Neural cell (in vitro differentiated cells): ENCODE measurements at regions not wholly inside any gene's neighbourhood (a gene's known extent, or its start where the extent isn't known, plus 50 kb on each side); places are given as distances from the start of the nearest gene placed in this dataset.

Source experiments
- H2AFZ ChIP-seq: fragments of 200-600, 300-800 bp; sonication (generic), shearing (Covaris generic); 2 replicates; pipeline ENCODE4 v1.6.0; 2014; ENCODE audit warnings: low read depth, mild to moderate bottlenecking, antibody characterized with exemption, low read length, moderate library complexity
- H3F3A ChIP-seq: fragments of 200-600 bp; shearing (Covaris generic); 2 replicates; pipeline ENCODE4 v1.6.1; 2016; ENCODE audit warnings: mild to moderate bottlenecking, moderate library complexity, mixed read lengths, antibody characterized with exemption, low read length; ENCODE audit not compliant: insufficient read depth, poor library complexity, severe bottlenecking
- H3K27ac ChIP-seq: fragments of 200-600, 300-800 bp; sonication (generic), shearing (Covaris generic); 2 replicates; pipeline ENCODE4 v1.5.1; 2014; ENCODE audit warnings: mild to moderate bottlenecking, low read length, moderate library complexity
- H3K27me3 ChIP-seq: fragments of 300-800, 200-600 bp; sonication (generic), shearing (Covaris generic); 2 replicates; pipeline ENCODE4 v1.6.0; 2014; ENCODE audit warnings: mild to moderate bottlenecking, low read depth, low read length, moderate library complexity; ENCODE audit not compliant: insufficient read depth
- H3K36me3 ChIP-seq: fragments of 300-800, 200-600 bp; sonication (generic), shearing (Covaris generic); 2 replicates; pipeline ENCODE4 v1.5.1; 2014; ENCODE audit warnings: mild to moderate bottlenecking, antibody characterized with exemption, low read length, moderate library complexity; ENCODE audit not compliant: insufficient read depth
- H3K4me2 ChIP-seq: fragments of 300-800, 200-600 bp; sonication (generic), shearing (Covaris generic); 2 replicates; pipeline ENCODE4 v1.6.0; 2014; ENCODE audit warnings: mild to moderate bottlenecking, low read length
- H3K4me3 ChIP-seq: fragments of 300-800, 200-600 bp; sonication (generic), shearing (Covaris generic); 2 replicates; pipeline ENCODE4 v1.5.1; 2014; ENCODE audit warnings: mild to moderate bottlenecking, low read length, moderate library complexity
- H3K79me2 ChIP-seq: fragments of 200-600 bp; shearing (Covaris generic); replicated peaks from 2 replicates; pipeline ENCODE4 v1.6.0; 2014; ENCODE audit warnings: mild to moderate bottlenecking, low read length, moderate library complexity; ENCODE audit not compliant: insufficient read depth
- H3K9ac ChIP-seq: fragments of 300-800, 200-600 bp; sonication (generic), shearing (Covaris generic); 2 replicates; pipeline ENCODE4 v1.6.1; 2016; ENCODE audit warnings: mild to moderate bottlenecking, low read length, mixed read lengths
- H3K9me2 ChIP-seq: fragments of 200-600 bp; shearing (Covaris generic); 2 replicates; pipeline ENCODE4 v1.6.1; 2016; ENCODE audit warnings: mild to moderate bottlenecking, low read length, mixed read lengths; ENCODE audit not compliant: insufficient read depth
- H3K9me3 ChIP-seq: fragments of 200-600, 300-800 bp; sonication (generic), shearing (Covaris generic); 2 replicates; pipeline ENCODE4 v1.6.1; 2016; ENCODE audit warnings: mild to moderate bottlenecking, mixed run types, low read length, moderate library complexity, mixed read lengths
- H4K20me1 ChIP-seq: fragments of 200-600 bp; shearing (Covaris generic); 2 replicates; pipeline ENCODE4 v1.6.1; 2016; ENCODE audit warnings: mild to moderate bottlenecking, mixed run types; ENCODE audit not compliant: insufficient read depth
- CTCF ChIP-seq: fragments of 450-650 bp; IDR thresholded peaks from 2 replicates; pipeline ENCODE4 v1.5.1; 2014; ENCODE audit warnings: antibody characterized with exemption, mild to moderate bottlenecking, moderate library complexity; ENCODE audit not compliant: poor library complexity, severe bottlenecking
- EP300 ChIP-seq: fragments of 450-650 bp; conservative IDR thresholded peaks from 2 replicates; pipeline ENCODE4 v1.6.1; 2014; ENCODE audit warnings: antibody characterized with exemption, mild to moderate bottlenecking, moderate library complexity; ENCODE audit not compliant: poor library complexity, severe bottlenecking
- EZH2 ChIP-seq: fragments of 200-600, 300-800 bp; shearing (Covaris generic), sonication (generic); IDR thresholded peaks from 2 replicates; pipeline ENCODE4 v1.6.1; 2014; ENCODE audit warnings: antibody characterized with exemption, low read length, borderline replicate concordance, mild to moderate bottlenecking; ENCODE audit not compliant: insufficient read depth, poor library complexity, severe bottlenecking
- MXI1 ChIP-seq: fragments of 450-650 bp; conservative IDR thresholded peaks from 2 replicates; pipeline ENCODE4 v1.6.1; 2014; ENCODE audit warnings: antibody characterized with exemption, mild to moderate bottlenecking; ENCODE audit not compliant: poor library complexity, severe bottlenecking
- POLR2AphosphoS5 ChIP-seq: IDR thresholded peaks from 2 replicates; pipeline ENCODE4 v1.6.1; 2012
- RAD21 ChIP-seq: fragments of 450-650 bp; conservative IDR thresholded peaks from 2 replicates; pipeline ENCODE4 v1.6.1; 2014; ENCODE audit warnings: antibody characterized with exemption, mild to moderate bottlenecking, moderate library complexity
- SMC3 ChIP-seq: fragments of 450-650 bp; conservative IDR thresholded peaks from 2 replicates; pipeline ENCODE4 v1.6.1; 2014; ENCODE audit warnings: antibody characterized with exemption, mild to moderate bottlenecking, moderate library complexity; ENCODE audit not compliant: poor library complexity
- TAF1 ChIP-seq: IDR thresholded peaks from 2 replicates; pipeline ENCODE4 v1.6.1; 2012; ENCODE audit warnings: low read depth
- TF ChIP-seq, protein P1 (sequence below): IDR thresholded peaks from 2 replicates; pipeline ENCODE4 v1.6.1; 2012; ENCODE audit warnings: borderline replicate concordance

- no peak for TF ChIP-seq EP300
- no peak for TF ChIP-seq MXI1
- TF ChIP-seq RAD21, result no peak
- no peak overlapping the region for H3K9ac ChIP-seq
- no peaks in the 10 kb centered on the region for H3K79me2 ChIP-seq
- no peaks in the 10 kb centered on the region for H4K20me1 ChIP-seq
- peaks cover 42% of the 10 kb centered on the region for H3K27me3 ChIP-seq
- H2AFZ ChIP-seq, result no peak overlapping the region
- no peak overlapping the region for H3K4me2 ChIP-seq
- no peak overlapping the region for H3K27ac ChIP-seq
- H3K9me3 ChIP-seq, result no peaks in the 10 kb centered on the region
- no peaks in the 10 kb centered on the region for H3K9me2 ChIP-seq
- no peaks in the 10 kb centered on the region for H3F3A ChIP-seq
- peaks cover 5% of the 10 kb centered on the region for H3K36me3 ChIP-seq
- H3K4me3 ChIP-seq, result no peak overlapping the region
These were observed 121.6 kb upstream of the SMURF2 start for GRCh38 chr17:64783556-64784352.

DNA sequence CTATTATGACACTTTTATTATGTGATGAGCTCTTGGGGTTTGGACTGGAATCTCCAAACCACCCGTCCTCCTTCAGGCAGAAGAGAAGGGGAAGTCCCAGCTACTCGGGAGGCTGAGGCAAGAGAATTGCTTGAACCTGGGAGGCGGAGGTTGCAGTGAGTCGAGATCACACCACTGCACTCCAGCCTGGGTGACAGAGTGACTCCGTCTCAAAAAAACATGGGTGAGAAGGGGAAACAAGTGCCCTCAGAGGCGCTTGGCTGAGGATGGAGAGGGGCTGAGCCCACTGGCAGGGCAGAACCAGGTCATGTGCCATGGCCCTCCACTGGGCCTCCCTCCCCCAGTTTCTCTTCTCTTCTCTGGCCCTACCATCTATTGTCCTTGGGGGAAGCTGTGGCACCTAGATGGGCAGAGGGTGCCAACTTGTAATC is 120.9 kb upstream of the SMURF2 start:
- Histone ChIP-seq H3K9me2 (no peaks in the 10 kb centered on the region), H3K9me3 (no peaks in the 10 kb centered on the region), H2AFZ (no peak overlapping the region), H3K36me3 (peaks cover 5% of the 10 kb centered on the region), H3K79me2 (no peaks in the 10 kb centered on the region), H3K9ac (no peak overlapping the region), H3K27me3 (peaks cover 47% of the 10 kb centered on the region), H3F3A (no peaks in the 10 kb centered on the region), H3K27ac (no peak overlapping the region), H4K20me1 (no peaks in the 10 kb centered on the region), H3K4me2 (no peak overlapping the region), H3K4me3 (no peak overlapping the region)
- TF ChIP-seq, protein P1, sequence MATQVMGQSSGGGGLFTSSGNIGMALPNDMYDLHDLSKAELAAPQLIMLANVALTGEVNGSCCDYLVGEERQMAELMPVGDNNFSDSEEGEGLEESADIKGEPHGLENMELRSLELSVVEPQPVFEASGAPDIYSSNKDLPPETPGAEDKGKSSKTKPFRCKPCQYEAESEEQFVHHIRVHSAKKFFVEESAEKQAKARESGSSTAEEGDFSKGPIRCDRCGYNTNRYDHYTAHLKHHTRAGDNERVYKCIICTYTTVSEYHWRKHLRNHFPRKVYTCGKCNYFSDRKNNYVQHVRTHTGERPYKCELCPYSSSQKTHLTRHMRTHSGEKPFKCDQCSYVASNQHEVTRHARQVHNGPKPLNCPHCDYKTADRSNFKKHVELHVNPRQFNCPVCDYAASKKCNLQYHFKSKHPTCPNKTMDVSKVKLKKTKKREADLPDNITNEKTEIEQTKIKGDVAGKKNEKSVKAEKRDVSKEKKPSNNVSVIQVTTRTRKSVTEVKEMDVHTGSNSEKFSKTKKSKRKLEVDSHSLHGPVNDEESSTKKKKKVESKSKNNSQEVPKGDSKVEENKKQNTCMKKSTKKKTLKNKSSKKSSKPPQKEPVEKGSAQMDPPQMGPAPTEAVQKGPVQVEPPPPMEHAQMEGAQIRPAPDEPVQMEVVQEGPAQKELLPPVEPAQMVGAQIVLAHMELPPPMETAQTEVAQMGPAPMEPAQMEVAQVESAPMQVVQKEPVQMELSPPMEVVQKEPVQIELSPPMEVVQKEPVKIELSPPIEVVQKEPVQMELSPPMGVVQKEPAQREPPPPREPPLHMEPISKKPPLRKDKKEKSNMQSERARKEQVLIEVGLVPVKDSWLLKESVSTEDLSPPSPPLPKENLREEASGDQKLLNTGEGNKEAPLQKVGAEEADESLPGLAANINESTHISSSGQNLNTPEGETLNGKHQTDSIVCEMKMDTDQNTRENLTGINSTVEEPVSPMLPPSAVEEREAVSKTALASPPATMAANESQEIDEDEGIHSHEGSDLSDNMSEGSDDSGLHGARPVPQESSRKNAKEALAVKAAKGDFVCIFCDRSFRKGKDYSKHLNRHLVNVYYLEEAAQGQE, result no peak
- TF ChIP-seq EZH2 (no peak), CTCF (no peak), MXI1 (no peak), RAD21 (no peak), TAF1 (no peak), POLR2AphosphoS5 (no peak), EP300 (no peak), SMC3 (no peak)
